ENCODE measurements at regions not wholly inside any gene's neighbourhood (a gene's known extent, or its start where the extent isn't known, plus 50 kb on each side); places are given as distances from the start of the nearest gene placed in this dataset.

GRCh38 chr1:37130221-37130948 lies 96.1 kb upstream of the GRIK3 start:
- DNase-seq, result no peak

GRCh38 chr1:37131281-37131680 lies 97.0 kb upstream of the GRIK3 start:
- no peak for DNase-seq

GRCh38 chr1:37133276-37134145 lies 99.2 kb upstream of the GRIK3 start:
- no peak for DNase-seq

- DNase-seq, result no peak
These were observed 100.3 kb upstream of the GRIK3 start for GRCh38 chr1:37134599-37134998.

- DNase-seq, result no peak
These were observed 100.7 kb upstream of the GRIK3 start for GRCh38 chr1:37135032-37135431.

- DNase-seq, result no peak
These were observed 102.7 kb upstream of the GRIK3 start for GRCh38 chr1:37137014-37137413.

- no peak for DNase-seq
These were observed 103.3 kb upstream of the GRIK3 start for GRCh38 chr1:37137601-37138000.

- DNase-seq, result no peak
These were observed 109.5 kb upstream of the GRIK3 start for GRCh38 chr1:37143800-37144199.

GRCh38 chr1:37146071-37146470 lies 111.8 kb upstream of the GRIK3 start:
- no peak for DNase-seq

GRCh38 chr1:37147392-37147831 lies 113.1 kb upstream of the GRIK3 start:
- no peak for DNase-seq

GRCh38 chr1:37147906-37148305 lies 113.6 kb upstream of the GRIK3 start:
- no peak for DNase-seq

GRCh38 chr1:37148663-37149062 lies 114.3 kb upstream of the GRIK3 start:
- DNase-seq, result no peak

GRCh38 chr1:37149296-37149695 lies 115.0 kb upstream of the GRIK3 start:
- DNase-seq, result no peak

- DNase-seq, result no peak
These were observed 116.7 kb upstream of the GRIK3 start for GRCh38 chr1:37150986-37151385.

GRCh38 chr1:37151789-37152188 lies 117.5 kb upstream of the GRIK3 start:
- DNase-seq, result no peak

GRCh38 chr1:37152491-37152890 lies 118.2 kb upstream of the GRIK3 start:
- DNase-seq, result no peak

GRCh38 chr1:37153116-37154100 lies 119.1 kb upstream of the GRIK3 start:
- no peak for DNase-seq

- no peak for DNase-seq
These were observed 122.3 kb upstream of the GRIK3 start for GRCh38 chr1:37156646-37157045.

- DNase-seq, result no peak
These were observed 123.3 kb upstream of the GRIK3 start for GRCh38 chr1:37157634-37158033.

GRCh38 chr1:37158113-37158749 lies 123.9 kb upstream of the GRIK3 start:
- DNase-seq, result no peak

- DNase-seq, result peak; percentile 20
These were observed 124.8 kb upstream of the GRIK3 start for GRCh38 chr1:37159102-37159501.

- DNase-seq, result no peak
These were observed 126.9 kb upstream of the GRIK3 start for GRCh38 chr1:37161171-37161570.

All from activated CD4-positive, alpha-beta T cell treated with anti-CD3 and anti-CD28 coated beads, Interleukin-10, Interleukin-2, amounts not matched to agents 100 ng/mL and 50 ng/mL, durations not matched to agents 16 hours and 8 hours (primary cell).